NCI-H1436 treated with DMSO at 0.1 percent for 48 hours (cell line): ENCODE measurements at regions not wholly inside any gene's neighbourhood (a gene's known extent, or its start where the extent isn't known, plus 50 kb on each side); places are given as distances from the start of the nearest gene placed in this dataset.

Source experiments
- DNase-seq: peaks from one replicate; lab custom pipeline; 2025; lab: John Stamatoyannopoulos, UW

GRCh38 chr2:123935405-123935804 is 89.7 kb upstream of the CNTNAP5 start:
- DNase-seq, result no peak

- DNase-seq, result no peak
Measured at GRCh38 chr2:123953846-123954245, 71.2 kb upstream of the CNTNAP5 start.

GRCh38 chr2:123958011-123958410 is 67.1 kb upstream of the CNTNAP5 start:
- no peak for DNase-seq

- no peak for DNase-seq
Measured at GRCh38 chr2:123961576-123961975, 63.5 kb upstream of the CNTNAP5 start.

GRCh38 chr2:123971564-123972318 is 53.3 kb upstream of the CNTNAP5 start:
- DNase-seq, result no peak
